Activated CD8-positive, alpha-beta memory T cell treated with anti-CD3 and anti-CD28 coated beads for 36 hours (primary cell): ENCODE measurements at regions not wholly inside any gene's neighbourhood (a gene's known extent, or its start where the extent isn't known, plus 50 kb on each side); places are given as distances from the start of the nearest gene placed in this dataset.

Experiments used
- CTCF ChIA-PET: fragments of 350-600 bp; sonication (Branson Sonifier 250); formaldehyde crosslinking; loops from one replicate; lab custom pipeline; 2021; ENCODE audit warnings: antibody characterized with exemption; lab: Charles Lee
- POLR2A ChIA-PET: fragments of 350-600 bp; sonication (Branson Sonifier 250); formaldehyde crosslinking; loops from one replicate; lab custom pipeline; 2021; ENCODE audit warnings: antibody characterized with exemption; lab: Charles Lee

DNA sequence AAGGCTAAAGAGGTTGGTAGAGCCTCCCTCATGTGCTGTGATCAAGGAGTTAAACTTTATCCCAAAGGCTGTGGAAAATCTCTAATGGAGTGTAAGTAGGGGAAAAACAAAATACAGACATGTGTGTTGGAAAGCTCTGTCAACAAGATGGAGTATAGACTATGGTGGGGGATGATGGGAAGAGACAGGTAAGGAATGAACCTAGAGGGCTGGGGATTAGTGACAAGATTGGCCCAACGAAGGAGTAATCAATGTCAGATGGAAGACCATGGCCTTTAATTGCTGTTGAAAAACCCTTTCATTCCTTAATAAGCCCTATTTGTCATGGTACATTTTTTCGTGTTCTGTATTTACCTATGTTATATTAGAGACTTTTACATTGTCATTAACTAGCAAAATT lies 278.6 kb downstream of the SQOR start:
- CTCF ChIA-PET, result no interaction called here

DNA sequence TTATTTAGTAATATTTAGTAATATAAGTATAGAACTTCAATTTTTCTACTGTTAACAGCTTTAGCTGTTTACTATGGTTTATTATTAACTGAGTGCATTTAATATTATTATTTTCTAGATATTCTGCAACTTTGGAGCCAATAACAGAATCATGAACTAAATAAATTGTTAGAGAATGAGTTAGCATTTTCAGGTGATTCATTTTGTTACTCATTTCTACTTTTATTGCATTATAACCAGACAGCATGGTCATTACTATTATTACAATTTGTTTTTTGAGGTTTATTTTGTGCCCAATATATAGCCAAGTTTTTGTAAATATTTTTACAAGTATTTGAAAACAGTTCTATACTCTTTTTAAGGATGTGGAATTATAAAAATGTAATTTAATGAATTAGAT lies 279.6 kb downstream of the SQOR start:
- POLR2A ChIA-PET, result no interaction called here

More for the DNA sequence above, 278.6 kb downstream of the SQOR start:
- POLR2A ChIA-PET, result no interaction called here

DNA sequence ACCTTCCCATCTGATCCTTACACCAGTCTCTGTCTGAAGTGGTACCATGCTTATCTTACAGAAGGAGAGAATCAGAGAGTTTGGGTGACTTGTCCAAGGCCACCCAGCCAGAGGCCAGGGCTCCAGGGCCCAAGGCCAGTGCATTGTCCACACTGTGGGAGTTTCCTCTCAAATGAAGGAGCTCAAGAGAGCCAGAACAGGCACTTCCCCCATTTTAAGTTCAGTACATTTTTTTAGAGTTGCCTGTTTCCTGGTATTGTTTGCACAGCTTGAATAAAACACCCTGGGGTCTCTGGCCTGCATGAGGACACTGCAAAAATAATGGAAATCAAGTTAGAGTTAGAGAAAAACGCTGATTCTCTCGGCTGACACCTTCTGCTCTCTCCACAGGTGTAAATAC lies 284.0 kb downstream of the SQOR start:
- CTCF ChIA-PET, result no interaction called here
- POLR2A ChIA-PET, result no interaction called here

More for the DNA sequence above, 279.6 kb downstream of the SQOR start:
- CTCF ChIA-PET, result no interaction called here

DNA sequence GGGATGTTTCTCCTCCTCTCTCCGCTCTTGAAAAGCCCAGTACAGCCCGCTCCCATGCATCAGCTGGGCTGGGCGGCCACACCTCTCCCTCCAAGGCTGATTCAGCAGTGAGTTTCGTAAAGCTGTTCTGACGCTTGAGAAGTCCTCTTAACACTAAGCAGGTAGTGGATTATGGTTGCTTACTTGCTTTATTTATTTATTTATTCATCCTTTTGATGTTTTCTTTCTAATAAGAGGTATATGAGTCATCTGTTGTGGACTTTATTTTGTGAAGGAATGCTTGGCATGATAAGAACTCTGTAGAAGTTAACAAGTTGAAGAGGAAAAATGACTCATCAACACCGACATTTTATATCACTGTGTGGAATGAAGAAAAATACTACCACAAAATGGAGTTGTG lies 285.0 kb downstream of the SQOR start:
- ChIA-PET POLR2A (no interaction called here), CTCF (no interaction called here)

DNA sequence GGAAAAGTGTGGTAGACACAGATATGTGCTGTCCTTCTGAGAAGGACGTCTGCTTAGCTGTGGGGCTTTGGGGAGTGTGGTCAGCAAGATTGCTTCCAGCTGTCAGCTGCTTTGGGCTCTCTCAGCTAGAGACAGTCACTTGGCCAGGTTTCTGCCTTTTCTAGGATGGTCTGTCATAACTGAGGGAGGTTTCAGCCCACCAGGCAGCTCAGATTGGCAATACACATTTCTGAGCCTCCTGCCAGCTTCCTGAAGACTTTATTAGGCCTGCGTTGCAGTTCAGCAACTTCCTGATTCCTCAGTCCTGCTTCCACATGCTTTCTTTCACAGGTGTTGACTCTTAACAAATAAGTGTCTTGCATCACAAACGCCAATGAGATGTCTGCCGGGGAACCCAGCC lies 286.5 kb downstream of the SQOR start:
- CTCF ChIA-PET, result interaction anchor here (1.0 kb wide), 1 partner anchor 13 kb away, joined by 4 read pairs; no protein-coding TSS in a partner anchor
- POLR2A ChIA-PET, result no interaction called here

DNA sequence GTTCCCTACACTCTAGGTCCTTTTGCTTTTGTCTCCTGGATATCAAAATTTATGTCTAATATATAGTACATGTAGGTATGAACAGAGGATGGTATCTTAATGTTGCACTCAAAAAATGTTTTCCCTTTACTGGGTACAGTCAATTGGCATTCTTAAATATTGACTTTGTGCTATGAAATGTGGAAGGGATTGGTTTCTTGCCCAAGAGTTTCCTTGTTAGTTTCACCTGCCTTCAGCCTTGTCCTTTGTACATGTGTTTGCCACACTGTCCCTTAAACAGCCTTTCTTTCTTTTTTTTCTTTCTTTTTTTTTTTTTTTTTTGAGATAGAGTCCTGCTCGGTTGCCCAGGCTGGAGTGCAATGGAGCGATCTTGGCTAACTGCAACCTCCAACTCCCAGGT lies 287.1 kb downstream of the SQOR start:
- ChIA-PET CTCF (no interaction called here), POLR2A (no interaction called here)

DNA sequence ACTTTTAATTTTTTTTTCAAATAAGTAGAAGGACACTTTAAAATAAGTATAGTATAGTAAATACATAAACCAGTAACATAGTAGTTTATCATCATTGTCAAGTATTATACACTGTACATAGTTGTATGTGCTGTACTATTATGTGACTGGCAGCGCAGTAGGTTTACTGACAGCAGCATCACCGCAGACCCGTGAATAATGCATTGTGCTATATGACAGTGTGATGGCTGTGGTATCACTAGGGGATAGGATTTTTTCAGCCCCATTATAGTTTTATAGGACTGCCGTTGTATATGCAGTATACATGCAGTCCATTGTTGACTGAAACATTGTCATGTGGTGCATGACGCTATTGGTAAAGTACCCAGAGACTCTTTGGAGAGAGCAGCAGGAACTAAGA lies 306.5 kb downstream of the SQOR start:
- ChIA-PET CTCF (no interaction called here), POLR2A (no interaction called here)

DNA sequence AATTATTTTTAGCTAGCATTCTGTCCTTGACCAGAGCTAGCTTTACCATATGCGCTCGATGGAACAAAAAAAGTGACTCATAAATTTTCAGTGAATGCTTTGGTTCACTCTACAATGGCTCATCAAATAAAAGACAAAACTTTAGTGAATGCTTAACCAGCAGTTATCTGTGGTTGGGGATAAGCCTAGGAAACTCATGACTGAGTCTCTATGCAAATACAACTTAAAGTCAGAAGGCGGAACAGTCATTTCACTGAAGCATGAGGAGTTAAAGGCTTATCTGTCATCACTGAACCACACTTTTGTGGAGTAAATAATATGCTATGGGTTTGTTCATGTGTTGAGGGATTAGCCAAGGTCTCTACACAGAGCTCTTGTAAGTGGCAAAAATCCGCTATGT lies 308.4 kb downstream of the SQOR start:
- ChIA-PET CTCF (no interaction called here), POLR2A (no interaction called here)

DNA sequence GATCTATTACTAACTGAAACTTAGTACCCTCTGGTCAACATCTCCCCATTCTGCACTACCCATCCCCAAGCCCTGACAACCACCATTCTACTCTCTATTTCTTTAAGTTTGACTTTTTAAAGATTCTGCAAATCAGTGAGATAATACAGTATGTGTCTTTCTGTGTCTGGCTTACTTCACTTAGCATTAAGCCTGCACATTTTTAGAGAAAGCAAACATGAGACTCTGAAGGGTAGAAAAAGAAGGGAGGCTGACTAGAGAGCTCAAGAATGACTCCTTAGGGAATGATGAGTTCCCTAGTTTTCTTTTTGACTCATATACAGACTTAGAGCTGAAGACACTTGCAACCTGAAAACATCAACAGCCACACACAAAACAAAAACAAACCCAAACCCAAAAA lies 311.3 kb downstream of the SQOR start:
- ChIA-PET CTCF (no interaction called here), POLR2A (no interaction called here)

DNA sequence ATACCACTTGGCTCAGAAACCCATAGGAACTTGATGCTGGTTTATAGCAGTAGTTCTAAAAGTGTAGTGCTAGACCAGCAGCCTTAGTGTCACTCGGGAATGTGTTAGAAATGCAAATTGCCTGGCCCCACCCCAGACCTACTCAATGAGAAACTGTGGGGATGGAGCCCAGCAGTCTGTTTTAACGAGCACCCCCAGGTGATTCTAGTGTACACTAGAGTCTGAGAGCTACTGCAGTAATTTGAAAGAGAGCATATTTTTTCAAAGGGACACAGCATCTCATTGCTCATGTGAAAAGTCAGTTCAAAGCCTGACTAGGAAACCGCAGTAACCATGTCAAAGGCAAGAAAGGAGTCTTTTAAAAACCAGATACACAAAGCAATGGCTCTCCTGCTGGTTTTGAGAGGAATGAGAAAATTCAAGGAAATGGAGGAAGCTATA lies 313.4 kb downstream of the SQOR start:
- POLR2A ChIA-PET, result no interaction called here
- CTCF ChIA-PET, result no interaction called here

DNA sequence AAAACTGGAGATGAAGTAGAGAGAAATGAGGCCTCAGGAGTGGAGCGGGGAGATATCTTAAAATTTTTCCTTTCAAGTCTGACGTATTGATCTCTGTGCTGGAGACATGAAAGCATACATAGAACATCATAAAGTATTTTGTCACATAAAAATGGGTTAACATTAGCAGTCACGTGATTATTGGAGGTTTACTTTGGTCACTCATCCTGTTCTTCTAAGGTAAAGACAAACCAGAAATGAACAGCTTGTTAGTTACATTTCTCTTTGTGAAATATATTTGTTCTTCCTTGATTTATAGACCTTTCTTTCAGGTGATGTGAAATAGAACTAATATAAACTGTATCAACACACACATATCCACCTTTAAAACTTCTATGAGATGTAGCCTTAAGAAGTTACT lies 324.1 kb downstream of the SQOR start:
- CTCF ChIA-PET, result no interaction called here
- POLR2A ChIA-PET, result no interaction called here

DNA sequence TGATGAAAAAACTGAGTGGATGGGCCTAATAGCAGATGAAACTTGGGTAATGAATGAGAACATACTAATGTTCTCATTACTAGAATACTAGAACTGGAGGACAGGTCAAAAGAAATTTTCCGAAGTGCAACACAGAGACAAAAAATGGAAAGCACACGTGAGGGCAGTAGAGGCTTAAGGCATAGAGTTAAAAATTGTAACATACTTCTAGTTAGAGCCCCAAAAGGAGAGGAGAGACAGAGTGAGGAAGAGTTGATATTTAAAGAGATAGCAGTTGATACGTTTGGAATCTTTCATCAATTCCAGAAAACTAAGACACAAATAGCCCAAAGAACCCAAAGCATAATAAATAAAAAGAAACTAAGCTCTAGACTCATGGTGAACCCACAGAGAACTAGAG lies 327.9 kb downstream of the SQOR start:
- CTCF ChIA-PET, result no interaction called here
- POLR2A ChIA-PET, result no interaction called here

DNA sequence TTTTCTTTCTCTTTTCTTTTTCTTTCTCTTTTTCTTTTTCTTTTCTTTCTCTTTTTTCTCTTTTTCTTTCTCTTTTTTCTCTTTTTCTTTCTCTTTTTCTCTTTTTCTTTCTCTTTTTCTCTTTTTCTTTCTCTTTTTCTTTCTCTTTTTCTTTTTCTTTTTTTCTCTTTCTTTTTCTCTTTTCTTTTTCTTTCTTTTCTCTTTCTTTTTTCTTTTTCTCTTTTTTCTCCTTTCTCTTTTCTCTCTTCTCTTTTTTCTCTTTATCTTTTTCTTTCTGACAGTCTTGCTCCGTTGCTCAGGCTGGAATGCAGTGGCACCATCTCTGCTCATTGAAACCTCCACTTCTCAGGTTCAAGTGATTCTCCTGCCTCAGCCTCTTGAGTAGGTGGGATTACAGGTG lies 335.7 kb downstream of the SQOR start:
- ChIA-PET POLR2A (no interaction called here), CTCF (no interaction called here)

DNA sequence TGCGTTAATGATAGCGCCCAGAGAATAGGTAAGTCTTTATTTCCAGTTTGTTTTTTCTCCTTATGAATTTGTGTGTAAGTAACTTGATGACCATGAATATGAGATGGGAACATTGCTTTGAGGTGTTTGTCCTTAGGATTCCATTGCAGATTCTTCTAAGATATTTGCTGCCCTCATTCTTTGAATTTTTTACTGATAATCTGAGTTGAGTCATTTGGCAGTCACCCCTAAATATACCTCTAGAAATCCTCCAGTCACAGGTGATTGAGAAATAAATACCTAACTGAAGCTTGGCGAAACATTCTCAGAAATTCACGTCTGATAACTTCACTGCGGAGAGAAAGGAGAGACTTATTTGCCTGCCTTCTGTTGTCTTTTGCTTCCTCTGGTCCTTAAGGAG lies 345.5 kb downstream of the SQOR start:
- CTCF ChIA-PET, result no interaction called here
- POLR2A ChIA-PET, result no interaction called here

DNA sequence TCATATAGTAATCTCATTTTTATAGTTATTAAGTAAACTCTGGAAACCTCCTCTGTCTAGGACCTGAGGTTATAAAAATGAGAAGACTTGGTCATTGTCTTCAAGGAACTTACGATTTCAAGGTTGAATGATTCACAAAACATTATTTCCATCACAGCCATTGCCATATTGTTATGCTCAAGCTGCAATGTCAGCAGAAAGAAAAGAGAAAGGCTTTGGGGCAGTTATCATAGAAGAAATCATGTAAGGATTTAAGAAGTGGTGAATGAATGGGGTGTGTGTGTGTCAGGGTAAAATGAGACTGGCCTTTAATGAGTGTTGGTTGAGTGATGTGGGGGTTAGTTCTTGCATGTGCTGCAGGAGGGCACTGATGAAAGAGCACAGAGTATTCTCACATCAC lies 346.8 kb downstream of the SQOR start:
- CTCF ChIA-PET, result no interaction called here
- POLR2A ChIA-PET, result no interaction called here

DNA sequence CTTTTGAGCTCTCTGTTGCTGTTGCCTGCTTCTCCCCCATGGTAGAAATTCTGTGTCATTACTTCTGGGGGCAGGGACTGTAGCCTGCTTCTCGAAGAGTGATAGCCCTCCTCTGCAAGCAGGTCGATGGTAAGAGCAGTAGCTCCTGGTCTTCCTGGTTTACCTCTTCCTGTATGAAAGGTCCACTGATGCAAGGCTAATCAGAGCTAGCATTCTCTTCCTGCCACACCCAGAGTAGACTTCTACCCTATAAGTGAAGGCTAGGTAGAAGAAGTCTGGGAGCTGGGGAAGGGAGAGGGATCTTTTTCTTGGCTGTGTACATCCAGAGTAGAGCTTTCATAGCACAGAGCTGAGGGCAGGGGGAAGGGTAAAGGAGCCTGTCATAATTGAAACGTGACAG lies 357.0 kb downstream of the SQOR start:
- ChIA-PET CTCF (no interaction called here), POLR2A (no interaction called here)

DNA sequence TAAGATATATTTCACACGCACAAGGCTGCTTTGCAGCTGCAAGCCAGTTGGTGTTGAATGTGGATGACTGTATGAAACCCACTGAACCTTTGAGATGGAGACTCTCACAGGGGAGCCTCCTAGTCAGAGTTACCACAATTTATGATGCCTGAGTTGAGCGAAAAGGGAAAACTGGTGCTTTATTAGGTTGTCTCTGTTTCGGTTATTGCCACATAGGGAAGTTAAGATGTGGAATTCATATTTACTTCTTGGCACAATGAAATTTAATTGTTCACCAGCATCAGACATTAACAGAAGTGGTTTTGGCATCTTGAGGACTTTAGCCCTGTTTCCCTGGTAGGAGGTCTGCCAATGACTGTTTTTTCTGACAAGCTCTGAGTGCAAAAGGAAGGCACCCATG lies 358.2 kb downstream of the SQOR start:
- ChIA-PET CTCF (no interaction called here), POLR2A (no interaction called here)

DNA sequence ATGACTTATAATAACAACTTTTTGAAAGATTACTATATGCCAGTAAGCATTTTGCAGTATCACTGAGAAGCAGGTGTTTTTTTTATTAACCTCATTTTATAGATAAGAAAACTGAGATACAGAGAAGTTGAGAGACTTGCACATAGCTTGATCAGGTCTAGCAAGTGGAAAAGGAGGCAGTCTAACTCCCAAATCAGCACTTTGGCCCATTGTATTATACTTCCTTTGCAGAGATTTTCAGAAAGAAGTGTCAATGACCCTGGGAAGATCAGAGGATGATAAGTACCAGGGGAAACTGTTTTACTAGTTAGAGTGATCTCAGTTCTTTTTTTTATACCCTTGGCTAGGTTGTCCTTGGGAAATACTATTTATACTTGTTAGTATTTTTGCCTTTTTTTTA lies 358.7 kb downstream of the SQOR start:
- ChIA-PET CTCF (no interaction called here), POLR2A (no interaction called here)

DNA sequence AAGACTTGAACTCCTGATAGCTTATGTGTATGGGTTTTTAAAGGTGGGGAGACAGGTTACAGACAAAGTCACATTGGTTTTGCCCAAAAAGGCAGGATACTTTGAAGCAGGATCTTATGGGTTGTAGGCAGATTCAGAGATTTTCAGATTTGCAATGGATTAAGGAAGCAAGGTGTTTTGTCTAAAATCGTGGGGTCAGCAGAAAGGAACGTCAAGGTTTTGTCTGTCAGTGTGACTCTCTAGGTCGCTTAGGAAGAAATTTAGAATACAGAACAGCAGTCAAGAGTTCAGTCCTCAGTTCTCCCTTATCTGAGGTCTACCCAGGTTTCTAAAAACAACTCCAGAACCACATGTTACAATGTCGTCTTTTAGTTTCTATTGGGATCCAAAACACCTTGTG lies 361.0 kb downstream of the SQOR start:
- ChIA-PET POLR2A (no interaction called here), CTCF (no interaction called here)

DNA sequence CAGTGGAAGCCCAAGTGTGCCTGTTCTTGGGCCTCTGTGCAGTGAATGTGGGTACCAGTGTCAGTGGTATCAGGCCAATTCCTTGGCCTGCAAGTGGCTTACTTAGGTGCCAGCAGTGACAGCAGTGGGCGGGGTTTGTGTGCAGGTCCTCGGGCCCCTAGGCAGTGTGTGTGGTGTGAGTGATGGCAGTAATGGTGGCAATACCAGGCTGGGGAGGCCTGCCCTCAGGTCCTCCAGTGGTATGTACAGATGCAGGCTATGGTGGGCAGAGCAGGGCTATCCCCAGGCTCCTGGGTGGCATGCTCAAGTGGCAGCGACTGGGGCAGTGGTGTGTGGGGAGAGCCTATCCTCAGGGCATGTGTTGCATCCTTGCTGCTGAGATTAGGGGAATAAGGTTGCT lies 379.7 kb downstream of the SQOR start:
- POLR2A ChIA-PET, result no interaction called here
- CTCF ChIA-PET, result no interaction called here

DNA sequence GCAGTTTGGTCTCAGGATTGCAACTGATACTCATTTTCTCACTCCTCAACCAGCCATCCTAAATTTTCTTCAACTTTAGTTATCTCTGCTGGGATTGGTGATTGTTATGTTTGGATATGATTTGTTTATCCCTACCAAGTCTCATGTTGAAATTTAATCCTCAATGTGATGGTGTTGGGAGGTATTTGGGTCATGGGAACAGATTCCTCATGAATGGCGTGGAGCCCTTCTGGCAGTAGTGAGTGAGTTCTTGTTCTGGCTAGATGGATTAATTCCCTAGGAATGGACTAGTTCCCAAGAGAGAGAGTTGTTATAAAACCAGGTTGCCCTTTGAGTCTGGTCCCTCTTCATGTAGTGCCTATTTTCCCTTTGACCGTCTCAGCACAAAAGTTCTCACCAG lies 399.9 kb downstream of the SQOR start:
- ChIA-PET POLR2A (no interaction called here), CTCF (no interaction called here)

DNA sequence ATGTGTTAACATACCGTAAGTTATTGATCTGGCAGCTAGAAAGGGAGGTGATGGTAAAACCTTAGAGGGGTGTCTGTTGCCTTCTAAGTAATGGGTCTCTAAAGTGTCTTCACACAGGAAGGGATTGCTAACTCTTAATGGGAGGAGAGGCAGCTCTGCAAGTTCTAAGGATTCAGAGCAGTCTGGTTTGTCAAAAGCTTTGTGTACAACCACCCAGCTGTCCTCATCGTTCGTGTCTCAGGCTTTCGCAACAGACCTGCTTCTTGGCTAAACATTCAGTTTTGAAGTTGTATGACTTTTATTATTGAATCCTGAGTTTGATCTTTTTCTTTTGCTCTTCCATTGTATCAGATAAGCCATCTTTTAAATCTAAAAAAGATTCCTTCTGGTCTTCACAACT lies 404.9 kb downstream of the SQOR start:
- ChIA-PET CTCF (no interaction called here), POLR2A (no interaction called here)

DNA sequence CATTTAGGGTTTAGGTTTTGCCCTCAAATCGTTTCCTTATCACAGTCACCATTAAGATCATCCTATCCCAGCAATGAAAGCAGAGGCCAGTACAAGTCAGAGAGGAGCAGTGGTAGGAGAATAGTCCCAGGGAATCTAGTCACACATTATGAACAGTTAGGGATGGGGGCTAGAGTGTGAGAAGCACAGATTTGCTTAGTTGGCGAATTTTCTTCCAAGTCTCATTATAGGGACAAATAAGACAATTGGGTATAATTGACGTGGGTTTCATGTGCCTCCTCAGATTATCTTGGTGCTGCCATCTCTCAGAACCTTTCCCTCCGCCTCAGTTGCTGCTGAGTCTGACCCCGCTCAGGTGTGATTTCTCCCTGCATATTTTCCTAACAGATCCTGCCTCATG lies 407.1 kb downstream of the SQOR start:
- POLR2A ChIA-PET, result no interaction called here
- CTCF ChIA-PET, result no interaction called here
